ENCODE measurements at regions not wholly inside any gene's neighbourhood (a gene's known extent, or its start where the extent isn't known, plus 50 kb on each side); places are given as distances from the start of the nearest gene placed in this dataset.

- H3K4me1 ChIP-seq (ENCODE audit: control insufficient read depth, low read length), result no peaks in the 10 kb centered on the region
- H4K20me1 ChIP-seq (ENCODE audit: control insufficient read depth, insufficient read depth, low read depth, low read length), result no peaks in the 10 kb centered on the region
Observed at GRCh38 chr4:177161781-177162180, 147.9 kb upstream of the NEIL3 start.

GRCh38 chr4:177163532-177163931 lies 146.1 kb upstream of the NEIL3 start:
- no peaks in the 10 kb centered on the region for H3K36me3 ChIP-seq (ENCODE audit: control insufficient read depth, low read length)
- H3K4me1 ChIP-seq (ENCODE audit: control insufficient read depth, low read length), result no peaks in the 10 kb centered on the region
- no peak for TF ChIP-seq CTCF (IDR thresholded peaks at IDR 0.05; ENCODE audit: low read depth, low read length, poor library complexity, severe bottlenecking)
- TF ChIP-seq EZH2phosphoT487 (IDR thresholded peaks at IDR 0.05; ENCODE audit: borderline replicate concordance, low read length), result no peak
- H3K4me2 ChIP-seq (ENCODE audit: low read length), result no peak overlapping the region
- H3K9me2 ChIP-seq (replicated peaks; ENCODE audit: control insufficient read depth, low read length), result no peaks in the 10 kb centered on the region
- H4K20me1 ChIP-seq (ENCODE audit: control insufficient read depth, insufficient read depth, low read depth, low read length), result no peaks in the 10 kb centered on the region
- no peaks in the 10 kb centered on the region for H3K9me3 ChIP-seq (ENCODE audit: control insufficient read depth, insufficient read depth, low read length)
- no peaks in the 10 kb centered on the region for H3K79me2 ChIP-seq (ENCODE audit: control insufficient read depth, low read length)
- no peak overlapping the region for H3K4me3 ChIP-seq (ENCODE audit: low read length)
- no peaks in the 10 kb centered on the region for H3F3A ChIP-seq (ENCODE audit: control insufficient read depth, insufficient read depth)
- H3K27me3 ChIP-seq (ENCODE audit: control insufficient read depth, low read length), result no peaks in the 10 kb centered on the region
- H3K27ac ChIP-seq (ENCODE audit: low read depth, low read length), result no peak overlapping the region

More at GRCh38 chr4:177161781-177162180, 147.9 kb upstream of the NEIL3 start:
- no peaks in the 10 kb centered on the region for H3K79me2 ChIP-seq (ENCODE audit: control insufficient read depth, low read length)
- no peak overlapping the region for H3K4me3 ChIP-seq (ENCODE audit: low read length)
- H3K9me2 ChIP-seq (replicated peaks; ENCODE audit: control insufficient read depth, low read length), result no peaks in the 10 kb centered on the region
- no peaks in the 10 kb centered on the region for H3K9me3 ChIP-seq (ENCODE audit: control insufficient read depth, insufficient read depth, low read length)
- TF ChIP-seq CTCF (IDR thresholded peaks at IDR 0.05; ENCODE audit: low read depth, low read length, poor library complexity, severe bottlenecking) (no peak), EZH2phosphoT487 (IDR thresholded peaks at IDR 0.05; ENCODE audit: borderline replicate concordance, low read length) (no peak)
- H3K27ac ChIP-seq (ENCODE audit: low read depth, low read length), result no peak overlapping the region
- no peaks in the 10 kb centered on the region for H3F3A ChIP-seq (ENCODE audit: control insufficient read depth, insufficient read depth)
- no peaks in the 10 kb centered on the region for H3K27me3 ChIP-seq (ENCODE audit: control insufficient read depth, low read length)
- no peak overlapping the region for H3K4me2 ChIP-seq (ENCODE audit: low read length)
- no peaks in the 10 kb centered on the region for H3K36me3 ChIP-seq (ENCODE audit: control insufficient read depth, low read length)

DNA sequence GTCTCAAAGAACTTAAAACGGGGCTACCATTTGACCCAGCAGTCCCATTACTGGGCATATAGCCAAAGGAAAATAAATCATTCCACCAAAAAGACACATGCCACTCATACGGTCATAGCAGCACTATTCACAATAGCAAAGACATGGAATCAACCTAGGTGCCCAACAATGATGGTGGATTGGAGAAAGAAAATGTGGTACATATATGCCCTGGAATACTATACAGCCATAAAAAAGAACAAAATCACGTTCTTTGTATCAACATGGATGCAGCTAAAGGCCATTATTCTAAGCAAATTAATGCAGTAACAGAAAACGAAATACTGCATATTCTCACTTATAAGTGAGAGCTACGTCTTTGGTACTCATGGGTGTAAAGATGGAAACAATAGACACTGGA lies 138.1 kb upstream of the NEIL3 start:
- Histone ChIP-seq H3K27me3 (ENCODE audit: control insufficient read depth, low read length) (no peaks in the 10 kb centered on the region), H3K9me2 (replicated peaks; ENCODE audit: control insufficient read depth, low read length) (no peaks in the 10 kb centered on the region), H3F3A (ENCODE audit: control insufficient read depth, insufficient read depth) (no peaks in the 10 kb centered on the region), H4K20me1 (ENCODE audit: control insufficient read depth, insufficient read depth, low read depth, low read length) (no peaks in the 10 kb centered on the region), H3K9me3 (ENCODE audit: control insufficient read depth, insufficient read depth, low read length) (no peaks in the 10 kb centered on the region), H3K27ac (ENCODE audit: low read depth, low read length) (no peak overlapping the region), H3K4me3 (ENCODE audit: low read length) (no peak overlapping the region), H3K4me2 (ENCODE audit: low read length) (no peak overlapping the region), H3K79me2 (ENCODE audit: control insufficient read depth, low read length) (no peaks in the 10 kb centered on the region), H3K4me1 (ENCODE audit: control insufficient read depth, low read length) (no peaks in the 10 kb centered on the region), H3K36me3 (ENCODE audit: control insufficient read depth, low read length) (no peaks in the 10 kb centered on the region)
- TF ChIP-seq EZH2phosphoT487 (IDR thresholded peaks at IDR 0.05; ENCODE audit: borderline replicate concordance, low read length) (no peak), CTCF (IDR thresholded peaks at IDR 0.05; ENCODE audit: low read depth, low read length, poor library complexity, severe bottlenecking) (no peak)

GRCh38 chr4:177175473-177175872 lies 134.2 kb upstream of the NEIL3 start:
- H3K4me2 ChIP-seq (ENCODE audit: low read length), result no peak overlapping the region
- no peak overlapping the region for H3K27ac ChIP-seq (ENCODE audit: low read depth, low read length)
- no peaks in the 10 kb centered on the region for H3F3A ChIP-seq (ENCODE audit: control insufficient read depth, insufficient read depth)
- no peaks in the 10 kb centered on the region for H3K27me3 ChIP-seq (ENCODE audit: control insufficient read depth, low read length)
- H3K36me3 ChIP-seq (ENCODE audit: control insufficient read depth, low read length), result no peaks in the 10 kb centered on the region
- H3K4me3 ChIP-seq (ENCODE audit: low read length), result no peak overlapping the region
- no peaks in the 10 kb centered on the region for H3K9me3 ChIP-seq (ENCODE audit: control insufficient read depth, insufficient read depth, low read length)
- TF ChIP-seq CTCF (IDR thresholded peaks at IDR 0.05; ENCODE audit: low read depth, low read length, poor library complexity, severe bottlenecking) (no peak), EZH2phosphoT487 (IDR thresholded peaks at IDR 0.05; ENCODE audit: borderline replicate concordance, low read length) (no peak)
- no peaks in the 10 kb centered on the region for H3K79me2 ChIP-seq (ENCODE audit: control insufficient read depth, low read length)
- no peaks in the 10 kb centered on the region for H3K4me1 ChIP-seq (ENCODE audit: control insufficient read depth, low read length)
- H3K9me2 ChIP-seq (replicated peaks; ENCODE audit: control insufficient read depth, low read length), result no peaks in the 10 kb centered on the region
- no peaks in the 10 kb centered on the region for H4K20me1 ChIP-seq (ENCODE audit: control insufficient read depth, insufficient read depth, low read depth, low read length)
